ENCODE measurements at regions not wholly inside any gene's neighbourhood (a gene's known extent, or its start where the extent isn't known, plus 50 kb on each side); places are given as distances from the start of the nearest gene placed in this dataset.

DNA sequence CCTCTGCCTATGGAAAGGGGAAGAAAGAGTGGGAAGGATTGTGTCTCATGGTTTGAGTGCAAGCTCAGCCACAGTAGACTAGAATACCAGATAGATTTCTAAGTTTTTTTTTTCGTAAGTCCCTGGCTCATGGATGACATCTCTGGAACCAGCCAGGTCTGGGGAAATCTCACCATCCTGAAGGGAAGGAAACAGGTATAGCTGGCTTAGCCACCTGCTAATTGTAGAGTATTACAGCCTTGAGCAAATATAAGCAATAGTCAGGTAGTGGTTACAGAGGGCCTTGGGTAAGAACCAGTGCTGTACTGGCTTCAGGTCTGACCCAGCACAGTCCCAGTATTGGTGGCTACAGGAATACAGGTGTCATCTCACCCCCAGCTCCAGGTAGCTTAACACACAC lies 500.9 kb upstream of the PRMT6 start:
- Histone ChIP-seq H3K4me1 (ENCODE audit: insufficient read depth) (no peaks in the 10 kb centered on the region), H3K36me3 (no peaks in the 10 kb centered on the region), H3K9me3 (no peaks in the 10 kb centered on the region), H3K4me3 (no peak overlapping the region), H3K27ac (no peak overlapping the region), H3K27me3 (no peaks in the 10 kb centered on the region)
- TF ChIP-seq POLR2A (IDR thresholded peaks at IDR 0.05) (no peak), EP300 (IDR thresholded peaks at IDR 0.05) (no peak), CTCF (IDR thresholded peaks at IDR 0.05) (no peak)
- DNase-seq, result no peak
- 83 to 100% (median 84%) methylated on average over 1 of the region's 1 CpG for WGBS, 3 donors
- intact Hi-C loops (cut with DNase I), result no loop called here

DNA sequence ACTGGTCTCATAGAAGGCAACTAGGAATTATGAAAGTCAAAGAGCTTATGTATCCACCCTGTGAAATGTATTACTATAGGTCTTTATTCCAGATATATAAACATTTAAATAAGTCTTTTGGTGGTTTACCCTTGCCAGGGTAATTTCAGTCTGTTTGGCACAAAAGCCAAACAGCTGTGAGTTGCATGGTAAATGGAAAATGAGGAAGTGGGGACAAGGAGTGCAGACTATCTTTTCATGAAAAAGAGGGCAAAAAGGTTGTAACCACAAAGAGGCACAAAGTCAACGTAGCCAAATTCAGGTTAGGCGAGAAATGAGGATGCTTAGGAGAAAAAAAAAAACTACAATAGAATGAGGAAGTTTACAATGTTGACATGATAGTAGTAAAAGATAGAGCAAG lies 492.3 kb upstream of the PRMT6 start:
- no peak overlapping the region for H3K27ac ChIP-seq
- WGBS, 3 donors, result 78 to 84% (median 83%) methylated on average over 2 of the region's 2 CpGs
- DNase-seq, result no peak
- intact Hi-C loops (cut with DNase I), result no loop called here
- no peak overlapping the region for H3K4me3 ChIP-seq
- H3K36me3 ChIP-seq, result no peaks in the 10 kb centered on the region
- no peaks in the 10 kb centered on the region for H3K27me3 ChIP-seq
- H3K9me3 ChIP-seq, result no peaks in the 10 kb centered on the region
- no peak for TF ChIP-seq POLR2A (IDR thresholded peaks at IDR 0.05)
- no peak for TF ChIP-seq EP300 (IDR thresholded peaks at IDR 0.05)
- no peak for TF ChIP-seq CTCF (IDR thresholded peaks at IDR 0.05)
- no peaks in the 10 kb centered on the region for H3K4me1 ChIP-seq (ENCODE audit: insufficient read depth)

DNA sequence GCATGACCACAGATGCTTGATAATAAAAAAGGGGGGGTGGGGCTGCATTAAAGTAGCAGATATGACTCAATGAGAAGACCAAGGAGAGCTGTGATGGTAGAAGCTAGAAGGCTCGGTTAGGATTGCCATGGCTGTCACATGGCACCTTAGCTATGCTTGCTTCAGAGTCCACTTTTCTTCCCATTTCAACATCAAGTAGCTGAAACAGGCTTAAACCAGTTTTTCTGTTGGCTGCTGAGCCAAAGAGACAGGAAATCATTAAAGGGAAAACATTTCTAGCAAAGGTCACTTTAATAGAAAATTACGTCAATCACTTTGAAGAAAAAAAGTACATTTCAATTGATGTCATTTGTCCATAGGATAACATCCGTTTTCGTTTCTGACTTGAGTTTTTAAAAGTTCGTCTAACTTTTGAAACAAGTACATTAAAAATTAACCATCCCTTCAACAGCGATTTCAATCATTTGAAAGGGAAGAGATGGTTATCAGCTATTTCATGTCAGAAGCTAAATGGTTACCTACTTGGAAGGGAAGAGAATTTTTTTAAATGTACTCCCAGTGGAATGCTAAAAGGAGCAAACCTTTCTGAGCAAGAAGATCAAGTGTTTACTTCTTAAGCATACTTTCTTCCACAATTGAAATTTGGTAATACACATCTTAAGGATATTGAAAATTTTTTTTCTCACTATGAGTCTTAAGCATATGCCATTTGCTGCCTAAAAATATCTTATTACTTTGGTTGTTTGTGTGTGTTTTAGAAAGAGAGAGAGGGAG lies 488.1 kb upstream of the PRMT6 start:
- 74 to 79% (median 77%) methylated on average over 6 of the region's 6 CpGs for WGBS, 3 donors
- H3K4me3 ChIP-seq, result no peak overlapping the region
- intact Hi-C loops (cut with DNase I), result no loop called here
- no peaks in the 10 kb centered on the region for H3K9me3 ChIP-seq
- no peaks in the 10 kb centered on the region for H3K27me3 ChIP-seq
- TF ChIP-seq POLR2A (IDR thresholded peaks at IDR 0.05) (no peak), EP300 (IDR thresholded peaks at IDR 0.05) (no peak), CTCF (IDR thresholded peaks at IDR 0.05) (no peak)
- no peaks in the 10 kb centered on the region for H3K36me3 ChIP-seq
- DNase-seq, result no peak
- H3K4me1 ChIP-seq (ENCODE audit: insufficient read depth), result no peaks in the 10 kb centered on the region
- no peak overlapping the region for H3K27ac ChIP-seq

DNA sequence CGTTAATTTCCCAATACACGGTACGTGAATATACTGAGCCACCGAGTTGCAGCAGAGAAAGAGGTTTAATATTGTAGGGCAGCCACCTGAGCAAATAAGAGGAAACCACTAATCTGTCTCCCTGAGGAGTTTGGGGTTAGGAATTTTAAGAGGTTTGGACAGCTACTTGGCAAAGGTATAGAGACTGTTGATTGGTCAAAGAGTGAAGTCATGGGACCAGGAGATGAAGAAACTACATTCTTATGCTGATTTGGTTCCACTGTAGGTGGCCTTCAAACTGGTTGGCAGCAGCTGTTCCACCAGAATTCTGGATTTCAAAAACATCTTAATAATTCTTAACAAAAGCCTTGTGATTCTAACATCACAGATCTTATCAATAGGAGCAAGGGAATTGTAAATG lies 485.4 kb upstream of the PRMT6 start:
- intact Hi-C loops (cut with DNase I), result no loop called here
- no peaks in the 10 kb centered on the region for H3K36me3 ChIP-seq
- H3K27ac ChIP-seq, result no peak overlapping the region
- TF ChIP-seq POLR2A (IDR thresholded peaks at IDR 0.05) (no peak), CTCF (IDR thresholded peaks at IDR 0.05) (no peak), EP300 (IDR thresholded peaks at IDR 0.05) (no peak)
- no peaks in the 10 kb centered on the region for H3K27me3 ChIP-seq
- H3K4me3 ChIP-seq, result no peak overlapping the region
- 91 to 93% (median 91%) methylated on average over 4 of the region's 4 CpGs for WGBS, 3 donors
- H3K9me3 ChIP-seq, result no peaks in the 10 kb centered on the region
- no peak for DNase-seq
- H3K4me1 ChIP-seq (ENCODE audit: insufficient read depth), result no peaks in the 10 kb centered on the region
